GF-D8 (cell line): ENCODE measurements at regions not wholly inside any gene's neighbourhood (a gene's known extent, or its start where the extent isn't known, plus 50 kb on each side); places are given as distances from the start of the nearest gene placed in this dataset.

Source experiments
- DNase-seq: peaks from one replicate; lab custom pipeline; 2025; lab: John Stamatoyannopoulos, UW

DNA sequence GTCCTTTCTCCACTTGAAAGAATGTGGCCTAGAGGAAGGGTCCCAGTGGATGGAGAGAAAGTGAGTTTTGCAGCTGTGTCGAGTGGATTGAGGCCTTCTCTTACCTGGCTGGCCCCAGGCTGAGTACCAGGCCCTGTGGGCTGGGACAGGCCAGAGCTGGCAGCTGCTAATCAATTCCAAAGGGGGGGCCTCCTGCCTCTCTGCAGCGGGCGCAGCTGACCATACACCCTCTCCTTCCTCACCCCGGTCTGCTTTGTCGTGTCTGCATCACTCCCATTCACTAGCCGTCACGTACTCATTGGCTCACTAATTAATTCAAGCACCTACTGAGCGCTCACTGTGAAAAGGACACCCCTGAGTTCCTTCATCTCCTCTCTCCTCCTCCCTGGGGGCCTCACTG lies 58.4 kb upstream of the PITX1 start:
- DNase-seq = no peak

GRCh38 chr5:135091286-135091685 lies 57.3 kb upstream of the PITX1 start:
- DNase-seq = no peak

- no peak for DNase-seq
Observed at GRCh38 chr5:135089912-135090311, 55.9 kb upstream of the PITX1 start.

- no peak for DNase-seq
Observed at GRCh38 chr5:135088911-135089310, 54.9 kb upstream of the PITX1 start.

- no peak for DNase-seq
Observed at GRCh38 chr5:135087950-135088349, 53.9 kb upstream of the PITX1 start.

DNA sequence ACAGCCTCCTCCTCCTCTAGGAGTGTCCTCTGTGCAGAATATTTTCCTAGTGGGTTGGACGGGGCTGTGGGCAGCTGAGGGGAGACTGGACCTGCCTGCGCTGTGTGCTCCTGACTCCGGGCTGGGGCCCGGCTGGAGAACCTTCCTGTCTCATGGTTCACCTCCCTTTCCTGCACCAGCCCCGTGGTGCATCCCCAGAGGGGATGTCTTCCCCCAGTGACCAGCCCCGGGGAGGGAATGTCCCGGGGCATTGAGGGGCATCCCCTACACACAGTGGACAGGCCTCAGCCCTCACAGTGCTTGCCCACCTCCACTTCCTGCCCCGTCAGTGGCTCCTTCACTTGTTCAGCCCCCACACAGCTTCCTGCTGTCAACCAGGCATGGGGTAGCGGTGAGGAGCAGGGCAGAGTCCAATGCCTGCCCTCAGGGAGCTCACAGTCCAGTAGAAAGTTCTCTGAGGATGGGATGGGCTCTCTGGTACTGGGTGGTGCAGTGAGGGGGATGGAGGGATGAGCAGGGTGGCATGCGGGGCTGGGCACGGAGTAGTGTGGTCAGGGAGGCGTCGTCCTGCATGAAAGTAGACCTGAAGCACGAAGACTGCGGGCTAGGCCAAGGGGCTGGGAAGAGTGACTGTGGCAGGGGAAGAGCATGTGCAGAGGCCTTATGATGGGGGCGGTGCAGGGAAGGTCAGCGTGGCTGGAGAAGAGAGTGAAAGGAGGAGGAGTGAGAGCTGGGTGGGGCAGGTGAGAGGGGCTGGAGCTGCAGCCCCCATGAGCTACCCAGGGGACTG lies 52.1 kb upstream of the PITX1 start:
- no peak for DNase-seq

DNA sequence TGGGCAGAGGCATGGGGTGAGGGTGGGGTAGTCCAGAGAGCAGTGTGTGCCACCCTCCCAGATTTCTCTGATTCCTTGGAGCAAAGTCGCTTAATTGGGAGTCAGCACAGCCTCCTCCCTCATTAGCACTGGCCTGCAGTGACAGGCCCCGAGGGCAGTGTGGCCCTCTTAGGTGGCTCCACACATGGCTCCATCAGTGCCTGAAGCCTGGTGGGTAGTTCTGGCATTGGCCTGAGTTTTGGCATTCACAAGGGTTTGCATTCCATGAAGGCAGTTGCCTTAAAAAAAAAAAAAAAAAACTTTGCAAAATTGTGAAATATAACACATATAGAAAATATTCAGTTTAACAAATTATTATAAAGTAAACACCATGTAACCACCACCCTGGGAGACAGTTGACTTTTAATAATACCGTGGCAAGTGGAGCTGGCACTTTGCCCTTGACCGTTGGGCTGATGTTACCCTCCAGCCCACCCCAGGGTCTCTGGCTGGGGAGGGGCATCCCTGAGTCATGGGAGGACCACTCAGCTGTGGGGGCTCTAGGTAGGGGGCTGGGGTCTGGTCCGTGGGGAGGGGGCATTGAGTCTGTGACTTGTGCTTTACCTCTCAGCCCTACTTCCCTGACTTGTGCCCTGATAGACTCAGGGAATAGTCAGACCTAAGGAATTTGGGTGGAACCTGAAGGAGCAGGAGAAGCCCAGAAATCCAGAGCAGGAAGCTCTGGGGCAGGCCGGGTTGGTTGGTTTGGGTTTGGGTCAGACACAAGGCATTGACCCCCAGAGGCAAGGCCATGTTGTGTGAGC lies 51.3 kb upstream of the PITX1 start:
- DNase-seq = no peak
